ENCODE measurements at regions not wholly inside any gene's neighbourhood (a gene's known extent, or its start where the extent isn't known, plus 50 kb on each side); places are given as distances from the start of the nearest gene placed in this dataset.

GRCh38 chr13:107976628-107977027, 238.7 kb downstream of the LIG4 start:
- Histone ChIP-seq H3K27me3 (replicated peaks; ENCODE audit: insufficient read depth) (no peaks in the 10 kb centered on the region), H3K9me3 (no peaks in the 10 kb centered on the region), H3K4me3 (no peak overlapping the region), H3K36me3 (no peaks in the 10 kb centered on the region), H3K4me1 (ENCODE audit: control insufficient read depth in 1 of 2, low read depth in 2 of 2) (no peaks in the 10 kb centered on the region), H3K27ac (no peak overlapping the region)
- ATAC-seq (ENCODE audit: insufficient number of reproducible peaks, low FRiP score, low read depth) (no peak), DNase-seq (ENCODE audit: low spot score) (no peak)
- TF ChIP-seq CTCF (IDR thresholded peaks at IDR 0.05), result no peak

GRCh38 chr13:107974409-107974808, 240.9 kb downstream of the LIG4 start:
- no peak overlapping the region for H3K27ac ChIP-seq
- TF ChIP-seq CTCF (IDR thresholded peaks at IDR 0.05), result no peak
- no peaks in the 10 kb centered on the region for H3K27me3 ChIP-seq (replicated peaks; ENCODE audit: insufficient read depth)
- H3K9me3 ChIP-seq, result no peaks in the 10 kb centered on the region
- no peaks in the 10 kb centered on the region for H3K36me3 ChIP-seq
- H3K4me3 ChIP-seq, result no peak overlapping the region
- no peak for ATAC-seq (ENCODE audit: insufficient number of reproducible peaks, low FRiP score, low read depth)
- H3K4me1 ChIP-seq (ENCODE audit: control insufficient read depth in 1 of 2, low read depth in 2 of 2), result no peaks in the 10 kb centered on the region
- DNase-seq (ENCODE audit: low spot score), result no peak

GRCh38 chr13:107969546-107969945, 245.8 kb downstream of the LIG4 start:
- Histone ChIP-seq H3K36me3 (no peaks in the 10 kb centered on the region), H3K4me1 (ENCODE audit: control insufficient read depth in 1 of 2, low read depth in 2 of 2) (no peaks in the 10 kb centered on the region), H3K27me3 (replicated peaks; ENCODE audit: insufficient read depth) (no peaks in the 10 kb centered on the region), H3K4me3 (no peak overlapping the region), H3K27ac (no peak overlapping the region), H3K9me3 (no peaks in the 10 kb centered on the region)
- ATAC-seq (ENCODE audit: insufficient number of reproducible peaks, low FRiP score, low read depth) (no peak), DNase-seq (ENCODE audit: low spot score) (no peak)
- TF ChIP-seq CTCF (IDR thresholded peaks at IDR 0.05), result no peak

GRCh38 chr13:107968470-107968869, 246.9 kb downstream of the LIG4 start:
- no peaks in the 10 kb centered on the region for H3K4me1 ChIP-seq (ENCODE audit: control insufficient read depth in 1 of 2, low read depth in 2 of 2)
- no peak overlapping the region for H3K27ac ChIP-seq
- no peak for DNase-seq (ENCODE audit: low spot score)
- ATAC-seq (ENCODE audit: insufficient number of reproducible peaks, low FRiP score, low read depth), result no peak
- no peaks in the 10 kb centered on the region for H3K27me3 ChIP-seq (replicated peaks; ENCODE audit: insufficient read depth)
- no peaks in the 10 kb centered on the region for H3K9me3 ChIP-seq
- no peak for TF ChIP-seq CTCF (IDR thresholded peaks at IDR 0.05)
- H3K36me3 ChIP-seq, result no peaks in the 10 kb centered on the region
- no peak overlapping the region for H3K4me3 ChIP-seq

- Histone ChIP-seq H3K9me3 (no peaks in the 10 kb centered on the region), H3K36me3 (no peaks in the 10 kb centered on the region), H3K4me3 (no peak overlapping the region), H3K27ac (no peak overlapping the region), H3K27me3 (replicated peaks; ENCODE audit: insufficient read depth) (no peaks in the 10 kb centered on the region), H3K4me1 (ENCODE audit: control insufficient read depth in 1 of 2, low read depth in 2 of 2) (no peaks in the 10 kb centered on the region)
- TF ChIP-seq CTCF (IDR thresholded peaks at IDR 0.05), result no peak
- no peak for ATAC-seq (ENCODE audit: insufficient number of reproducible peaks, low FRiP score, low read depth)
- DNase-seq (ENCODE audit: low spot score), result no peak
Observed at GRCh38 chr13:107964395-107964794, 250.9 kb downstream of the LIG4 start.
